Body of pancreas (tissue), 4 donors: ENCODE measurements at regions not wholly inside any gene's neighbourhood (a gene's known extent, or its start where the extent isn't known, plus 50 kb on each side); places are given as distances from the start of the nearest gene placed in this dataset.

Experiments used
- CTCF ChIP-seq, 7 experiments: fragments of 450-650 bp in 4 of 7; fragments of 200-600 bp in 3 of 7; sonication (generic) in 3 of 7; IDR thresholded peaks; one replicate each; pipeline ENCODE4 v1.5.1; 2016 to 2019; ENCODE audit warnings: antibody characterized with exemption in 7 of 7
- POLR2A ChIP-seq, 3 donors: fragments of 450-650 bp; IDR thresholded peaks; one replicate each; pipeline ENCODE4 v1.6.1; 2016; ENCODE audit warnings: antibody characterized with exemption in 3 of 3, mild to moderate bottlenecking in 2 of 3

GRCh38 chr20:59428441-59429205 is 128.2 kb downstream of the EDN3 start:
- no peak for TF ChIP-seq CTCF (IDR thresholded peaks at IDR 0.05)
- no peak for TF ChIP-seq POLR2A (IDR thresholded peaks at IDR 0.05)
